Fibroblast of skin of scalp (primary cell): ENCODE measurements at regions not wholly inside any gene's neighbourhood (a gene's known extent, or its start where the extent isn't known, plus 50 kb on each side); places are given as distances from the start of the nearest gene placed in this dataset.

Experiments used
- DNase-seq: peaks from one replicate; pipeline ENCODE4 v3.0.0-alpha.2; 2013

GRCh38 chr14:83347874-83348273, 1814.2 kb upstream of the SEL1L start:
- DNase-seq, result peak; percentile 82

- DNase-seq, result no peak
Observed at GRCh38 chr14:83355609-83356008, 1822.0 kb upstream of the SEL1L start.

- DNase-seq, result no peak
Observed at GRCh38 chr14:83356080-83356479, 1822.4 kb upstream of the SEL1L start.

GRCh38 chr14:83372271-83372670, 1838.6 kb upstream of the SEL1L start:
- peak; percentile 59 for DNase-seq

- DNase-seq, result peak; percentile 70
Observed at GRCh38 chr14:83379436-83379835, 1845.8 kb upstream of the SEL1L start.

- DNase-seq, result no peak
Observed at GRCh38 chr14:83384253-83384652, 1850.6 kb upstream of the SEL1L start.

GRCh38 chr14:83395321-83395720, 1861.7 kb upstream of the SEL1L start:
- no peak for DNase-seq

- peak; percentile 63 for DNase-seq
Observed at GRCh38 chr14:83416476-83416875, 1882.8 kb upstream of the SEL1L start.

GRCh38 chr14:83419420-83419819, 1885.8 kb upstream of the SEL1L start:
- DNase-seq, result no peak

GRCh38 chr14:83421711-83422110, 1888.1 kb upstream of the SEL1L start:
- DNase-seq, result no peak

- DNase-seq, result peak; percentile 90
Observed at GRCh38 chr14:83425138-83425537, 1891.5 kb upstream of the SEL1L start.

- DNase-seq, result peak; percentile 54
Observed at GRCh38 chr14:83425706-83426105, 1892.1 kb upstream of the SEL1L start.

GRCh38 chr14:83433618-83434017, 1900.0 kb upstream of the SEL1L start:
- DNase-seq, result peak; percentile 14

GRCh38 chr14:83441801-83442200, 1908.1 kb upstream of the SEL1L start:
- DNase-seq, result no peak

- DNase-seq, result no peak
Observed at GRCh38 chr14:83455561-83455960, 1921.9 kb upstream of the SEL1L start.

- DNase-seq, result peak; percentile 79
Observed at GRCh38 chr14:83461521-83461920, 1927.9 kb upstream of the SEL1L start.

GRCh38 chr14:83462759-83463158, 1929.1 kb upstream of the SEL1L start:
- no peak for DNase-seq

GRCh38 chr14:83463500-83464098, 1929.9 kb upstream of the SEL1L start:
- peak; percentile 80 for DNase-seq

GRCh38 chr14:83467811-83468210, 1934.2 kb upstream of the SEL1L start:
- DNase-seq, result peak; percentile 81

- DNase-seq, result peak; percentile 80
Observed at GRCh38 chr14:83470466-83470865, 1936.8 kb upstream of the SEL1L start.

GRCh38 chr14:83470959-83471695, 1937.5 kb upstream of the SEL1L start:
- no peak for DNase-seq

GRCh38 chr14:83473416-83474235, 1940.0 kb upstream of the SEL1L start:
- DNase-seq, result peak; percentile 82

- peak; percentile 27 for DNase-seq
Observed at GRCh38 chr14:83478741-83479140, 1945.1 kb upstream of the SEL1L start.
